ENCODE measurements at regions not wholly inside any gene's neighbourhood (a gene's known extent, or its start where the extent isn't known, plus 50 kb on each side); places are given as distances from the start of the nearest gene placed in this dataset.

DNA sequence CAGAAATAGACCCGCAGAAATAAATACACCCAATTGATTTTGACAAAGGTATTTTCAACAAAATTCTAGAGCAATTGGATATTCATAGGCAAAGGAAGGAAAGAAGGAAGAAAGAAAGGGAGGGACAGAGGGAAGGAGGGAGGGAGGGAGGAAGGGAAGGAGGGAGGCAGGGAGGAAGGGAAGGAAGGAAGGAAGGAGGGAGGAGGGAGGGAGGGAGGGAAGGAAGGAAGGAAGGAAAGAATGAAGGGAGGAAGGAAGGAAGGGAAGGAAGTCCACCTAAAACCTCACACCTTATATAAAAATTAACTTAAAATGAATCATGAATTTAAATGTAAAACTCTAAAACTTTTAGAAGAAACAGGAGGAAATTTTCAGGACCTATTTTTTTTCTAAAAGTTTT is 94.2 kb upstream of the USP47 start:
- no peak for DNase-seq
- ATAC-seq (replicated peaks in 1 of 2) = no peak
- Mint-ChIP-seq H3K4me3 (no peak overlapping the region), H3K27me3 (ENCODE audit: low read depth) (peaks cover 44% of the 10 kb centered on the region), H3K4me1 (ENCODE audit: low read depth) (no peaks in the 10 kb centered on the region), H3K9me3 (no peaks in the 10 kb centered on the region), H3K27ac (no peak overlapping the region), H3K36me3 (ENCODE audit: insufficient read depth in 2 of 2) (no peaks in the 10 kb centered on the region)

DNA sequence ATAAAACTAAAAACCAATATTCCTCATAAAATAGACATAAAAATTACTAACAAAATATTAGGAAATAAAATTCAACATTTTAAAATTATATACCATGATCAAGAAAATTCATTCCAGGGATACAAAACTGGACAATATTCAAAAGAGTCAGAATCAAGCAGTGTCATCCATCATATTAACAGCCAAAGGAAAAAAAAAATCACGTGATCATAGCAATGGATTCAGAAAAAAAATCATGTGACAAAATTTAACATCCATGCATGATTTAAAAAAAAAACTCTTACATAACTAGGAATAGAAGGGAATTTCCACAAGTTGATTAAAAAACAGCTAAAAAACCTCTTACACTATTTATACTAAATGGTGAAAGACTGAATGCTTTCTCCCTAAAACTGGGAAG is 95.3 kb upstream of the USP47 start:
- H3K27ac Mint-ChIP-seq = no peak overlapping the region

DNA sequence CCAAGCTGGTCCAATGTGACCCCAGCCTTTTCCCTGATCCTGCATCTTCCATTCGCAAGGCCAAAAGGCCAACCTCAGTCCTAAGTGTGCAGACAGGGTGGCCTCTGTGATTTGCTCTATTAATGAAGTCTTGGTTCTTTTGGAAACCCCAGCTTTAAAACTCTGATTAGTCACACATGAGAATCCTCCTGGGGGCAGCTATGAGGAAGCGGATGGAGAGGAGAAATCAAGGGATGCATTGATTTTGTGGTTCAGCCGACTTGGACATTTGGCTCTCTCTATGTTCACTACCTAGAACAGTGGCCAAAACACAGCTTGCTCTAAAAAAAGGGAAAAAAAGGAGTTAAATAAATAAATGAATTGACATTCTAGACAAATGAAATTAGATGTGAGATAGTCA is 98.6 kb upstream of the USP47 start:
- DNase-seq (no peak), ATAC-seq (replicated peaks in 1 of 2) (no peak)
- H3K4me1 Mint-ChIP-seq (ENCODE audit: low read depth) = no peaks in the 10 kb centered on the region
- H3K27me3 Mint-ChIP-seq (ENCODE audit: low read depth) = peaks cover 42% of the 10 kb centered on the region
- no peaks in the 10 kb centered on the region for H3K9me3 Mint-ChIP-seq
- no peak overlapping the region for H3K27ac Mint-ChIP-seq
- H3K36me3 Mint-ChIP-seq (ENCODE audit: insufficient read depth in 2 of 2) = no peaks in the 10 kb centered on the region
- no peak overlapping the region for H3K4me3 Mint-ChIP-seq

More for the DNA sequence above, 95.3 kb upstream of the USP47 start:
- H3K36me3 Mint-ChIP-seq (ENCODE audit: insufficient read depth in 2 of 2) = no peaks in the 10 kb centered on the region
- H3K4me1 Mint-ChIP-seq (ENCODE audit: low read depth) = no peaks in the 10 kb centered on the region
- no peak overlapping the region for H3K4me3 Mint-ChIP-seq
- DNase-seq (no peak), ATAC-seq (replicated peaks in 1 of 2) (no peak)
- no peaks in the 10 kb centered on the region for H3K9me3 Mint-ChIP-seq
- H3K27me3 Mint-ChIP-seq (ENCODE audit: low read depth) = peaks cover 51% of the 10 kb centered on the region

- Mint-ChIP-seq H3K4me1 (ENCODE audit: low read depth) (no peaks in the 10 kb centered on the region), H3K27me3 (ENCODE audit: low read depth) (peaks cover 42% of the 10 kb centered on the region), H3K36me3 (ENCODE audit: insufficient read depth in 2 of 2) (no peaks in the 10 kb centered on the region), H3K27ac (no peak overlapping the region), H3K4me3 (no peak overlapping the region), H3K9me3 (no peaks in the 10 kb centered on the region)
- no peak for ATAC-seq (replicated peaks in 1 of 2)
- no peak for DNase-seq
These were observed 99.3 kb upstream of the USP47 start for GRCh38 chr11:11742486-11742885.

GRCh38 chr11:11740836-11741235 is 100.9 kb upstream of the USP47 start:
- no peaks in the 10 kb centered on the region for H3K4me1 Mint-ChIP-seq (ENCODE audit: low read depth)
- no peaks in the 10 kb centered on the region for H3K36me3 Mint-ChIP-seq (ENCODE audit: insufficient read depth in 2 of 2)
- H3K9me3 Mint-ChIP-seq = no peaks in the 10 kb centered on the region
- ATAC-seq (replicated peaks in 1 of 2) = no peak
- H3K27me3 Mint-ChIP-seq (ENCODE audit: low read depth) = peaks cover 36% of the 10 kb centered on the region
- no peak overlapping the region for H3K27ac Mint-ChIP-seq
- DNase-seq = no peak
- no peak overlapping the region for H3K4me3 Mint-ChIP-seq

DNA sequence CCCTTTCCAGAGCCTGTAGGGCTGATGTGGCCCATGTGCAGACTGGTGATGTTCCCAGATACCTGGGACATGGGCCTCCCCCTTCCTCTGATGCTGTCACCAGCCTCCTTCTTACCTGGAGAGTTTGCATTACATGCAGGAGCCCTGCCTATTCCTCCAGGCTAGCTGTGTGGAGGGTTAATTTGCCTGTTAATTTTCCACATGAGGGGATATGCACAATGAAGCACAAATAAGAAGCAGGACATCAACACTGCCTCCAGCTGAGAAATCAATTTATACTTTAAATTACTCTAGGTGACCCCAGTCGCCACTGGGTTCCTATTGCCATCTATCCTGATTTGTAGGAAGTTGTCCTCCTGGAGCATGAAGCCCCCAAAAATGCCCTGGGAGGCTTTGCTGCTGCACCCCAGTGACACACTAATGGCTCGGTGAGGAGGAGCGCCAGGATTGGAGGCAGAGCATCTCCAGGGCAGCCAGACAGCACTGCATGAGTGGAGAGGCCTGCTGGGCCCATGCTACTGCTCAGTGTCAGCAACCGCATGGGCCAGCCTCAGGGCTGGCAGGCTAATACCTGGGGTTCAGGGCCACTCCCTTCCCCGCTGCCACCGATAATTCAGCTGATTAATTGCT is 101.6 kb upstream of the USP47 start:
- H3K27ac Mint-ChIP-seq = no peak overlapping the region
- no peak for DNase-seq
- H3K9me3 Mint-ChIP-seq = no peaks in the 10 kb centered on the region
- H3K4me1 Mint-ChIP-seq (ENCODE audit: low read depth) = no peaks in the 10 kb centered on the region
- ATAC-seq (replicated peaks in 1 of 2) = no peak
- no peak overlapping the region for H3K4me3 Mint-ChIP-seq
- H3K36me3 Mint-ChIP-seq (ENCODE audit: insufficient read depth in 2 of 2) = no peaks in the 10 kb centered on the region
- peaks cover 36% of the 10 kb centered on the region for H3K27me3 Mint-ChIP-seq (ENCODE audit: low read depth)

- Mint-ChIP-seq H3K4me1 (ENCODE audit: low read depth) (no peaks in the 10 kb centered on the region), H3K4me3 (no peak overlapping the region), H3K27ac (no peak overlapping the region), H3K9me3 (no peaks in the 10 kb centered on the region), H3K36me3 (ENCODE audit: insufficient read depth in 2 of 2) (no peaks in the 10 kb centered on the region), H3K27me3 (ENCODE audit: low read depth) (peaks cover 38% of the 10 kb centered on the region)
- DNase-seq (no peak), ATAC-seq (replicated peaks in 1 of 2) (peak; percentile 53 to 62)
These were observed 103.4 kb upstream of the USP47 start for GRCh38 chr11:11738370-11738769.

- Mint-ChIP-seq H3K27ac (no peak overlapping the region), H3K4me1 (ENCODE audit: low read depth) (no peaks in the 10 kb centered on the region), H3K27me3 (ENCODE audit: low read depth) (peaks cover 30% of the 10 kb centered on the region), H3K36me3 (ENCODE audit: insufficient read depth in 2 of 2) (no peaks in the 10 kb centered on the region), H3K9me3 (no peaks in the 10 kb centered on the region), H3K4me3 (no peak overlapping the region)
- no peak for ATAC-seq (replicated peaks in 1 of 2)
- DNase-seq = no peak
These were observed 106.2 kb upstream of the USP47 start for GRCh38 chr11:11735586-11735985.

DNA sequence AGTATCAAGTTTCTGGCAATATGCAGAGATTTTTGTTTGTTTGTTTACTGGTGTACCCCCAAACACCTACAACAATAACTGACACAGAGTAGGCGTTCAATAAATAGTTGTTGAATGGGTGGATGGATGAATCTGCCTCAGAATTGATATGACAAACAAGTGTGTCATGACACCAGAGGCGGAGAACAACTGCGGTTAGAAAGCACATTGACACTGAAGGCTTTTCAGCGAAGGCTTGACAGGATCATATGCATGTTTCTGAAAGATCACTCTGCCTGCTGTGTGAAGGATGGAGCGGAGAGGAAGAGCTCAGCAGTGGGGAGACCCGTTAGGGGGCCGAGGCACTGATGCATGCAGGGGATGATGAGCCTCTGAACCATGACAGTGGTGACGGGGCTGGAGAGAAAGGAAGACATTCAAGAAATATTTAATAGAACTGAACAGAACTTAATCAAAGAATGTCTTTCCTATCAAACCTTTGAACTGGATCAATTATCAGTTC is 108.5 kb upstream of the USP47 start:
- no peaks in the 10 kb centered on the region for H3K36me3 Mint-ChIP-seq (ENCODE audit: insufficient read depth in 2 of 2)
- DNase-seq (no peak), ATAC-seq (replicated peaks in 1 of 2) (no peak)
- peaks cover 32% of the 10 kb centered on the region for H3K27me3 Mint-ChIP-seq (ENCODE audit: low read depth)
- no peak overlapping the region for H3K27ac Mint-ChIP-seq
- no peaks in the 10 kb centered on the region for H3K9me3 Mint-ChIP-seq
- no peaks in the 10 kb centered on the region for H3K4me1 Mint-ChIP-seq (ENCODE audit: low read depth)
- H3K4me3 Mint-ChIP-seq = no peak overlapping the region

GRCh38 chr11:11732116-11732515 is 109.7 kb upstream of the USP47 start:
- H3K27ac Mint-ChIP-seq = no peak overlapping the region
- H3K9me3 Mint-ChIP-seq = no peaks in the 10 kb centered on the region
- no peaks in the 10 kb centered on the region for H3K4me1 Mint-ChIP-seq (ENCODE audit: low read depth)
- peaks cover 32% of the 10 kb centered on the region for H3K27me3 Mint-ChIP-seq (ENCODE audit: low read depth)
- no peak for ATAC-seq (replicated peaks in 1 of 2)
- DNase-seq = no peak
- no peak overlapping the region for H3K4me3 Mint-ChIP-seq
- H3K36me3 Mint-ChIP-seq (ENCODE audit: insufficient read depth in 2 of 2) = no peaks in the 10 kb centered on the region

DNA sequence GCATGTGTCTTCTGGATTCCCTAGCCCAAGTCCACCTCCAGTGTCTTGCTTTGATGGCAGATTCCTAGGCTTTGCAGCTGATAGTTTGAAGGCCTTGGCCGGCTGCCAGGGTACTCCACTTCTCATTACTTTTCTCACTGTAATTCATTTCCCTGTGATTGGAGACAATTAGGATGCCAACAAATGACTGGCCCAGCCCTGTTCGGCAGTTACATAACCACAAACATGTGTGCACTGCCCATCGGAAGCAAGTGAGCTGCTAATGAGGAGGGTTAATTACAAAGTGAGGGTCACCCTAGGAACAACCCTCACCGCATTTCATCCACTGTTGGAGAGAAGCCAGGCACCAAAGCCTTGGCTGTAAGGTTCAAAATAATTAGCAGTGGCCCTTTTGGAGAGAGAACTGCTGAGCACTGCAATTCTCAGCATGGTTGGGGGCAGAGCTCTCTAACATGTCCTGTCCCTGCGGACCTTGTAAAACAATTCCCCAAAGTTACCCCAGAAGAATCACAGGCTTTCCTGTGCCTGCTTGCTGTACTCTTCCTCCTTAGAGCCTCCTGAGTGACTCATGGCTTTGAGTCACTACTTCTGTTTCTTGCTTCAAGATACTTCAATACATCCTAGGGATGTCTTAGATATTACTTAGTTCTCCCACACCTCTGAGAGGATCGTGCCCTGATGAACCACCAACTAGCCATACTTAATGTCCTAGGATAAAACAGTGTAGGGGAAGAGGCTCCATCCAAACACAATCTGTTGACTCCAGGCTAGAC is 109.7 kb upstream of the GALNT18 start:
- Mint-ChIP-seq H3K27ac (no peak overlapping the region), H3K4me3 (no peak overlapping the region), H3K4me1 (ENCODE audit: low read depth) (no peaks in the 10 kb centered on the region), H3K9me3 (no peaks in the 10 kb centered on the region), H3K27me3 (ENCODE audit: low read depth) (peaks cover 32% of the 10 kb centered on the region), H3K36me3 (ENCODE audit: insufficient read depth in 2 of 2) (no peaks in the 10 kb centered on the region)
- ATAC-seq (replicated peaks in 1 of 2) = no peak
- no peak for DNase-seq

GRCh38 chr11:11728386-11728785 is 106.6 kb upstream of the GALNT18 start:
- Mint-ChIP-seq H3K36me3 (ENCODE audit: insufficient read depth in 2 of 2) (no peaks in the 10 kb centered on the region), H3K27me3 (ENCODE audit: low read depth) (peaks cover 22% of the 10 kb centered on the region), H3K4me1 (ENCODE audit: low read depth) (no peaks in the 10 kb centered on the region), H3K27ac (no peak overlapping the region), H3K4me3 (no peak overlapping the region), H3K9me3 (no peaks in the 10 kb centered on the region)
- no peak for DNase-seq
- ATAC-seq (replicated peaks in 1 of 2) = no peak

DNA sequence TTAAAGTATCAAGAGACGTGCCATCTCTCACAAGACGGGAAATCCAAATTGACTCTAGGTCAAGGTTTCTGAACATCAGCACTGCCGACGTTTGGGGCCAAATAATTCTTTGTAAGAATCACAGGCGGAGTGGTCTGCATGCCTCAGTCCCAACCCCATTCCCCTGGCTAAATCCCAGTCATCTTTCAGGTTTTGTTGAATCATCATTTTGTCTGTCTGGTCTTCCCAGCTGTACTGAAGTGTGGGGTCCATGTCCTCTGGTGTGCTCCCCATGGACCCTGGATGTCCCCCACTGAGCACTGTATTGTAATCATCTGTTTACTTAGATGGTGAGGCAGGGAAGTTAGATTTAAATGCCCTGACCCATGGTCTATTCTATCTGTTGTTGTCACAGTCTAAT is 103.6 kb upstream of the GALNT18 start:
- no peak for ATAC-seq (replicated peaks in 1 of 2)
- no peak overlapping the region for H3K27ac Mint-ChIP-seq
- no peak overlapping the region for H3K4me3 Mint-ChIP-seq
- peaks cover 3 to 5% of the 10 kb centered on the region in 2 donors for H3K9me3 Mint-ChIP-seq
- H3K36me3 Mint-ChIP-seq (ENCODE audit: insufficient read depth in 2 of 2) = no peaks in the 10 kb centered on the region
- H3K4me1 Mint-ChIP-seq (ENCODE audit: low read depth) = no peaks in the 10 kb centered on the region
- no peak for DNase-seq
- peaks cover 23% of the 10 kb centered on the region for H3K27me3 Mint-ChIP-seq (ENCODE audit: low read depth)

DNA sequence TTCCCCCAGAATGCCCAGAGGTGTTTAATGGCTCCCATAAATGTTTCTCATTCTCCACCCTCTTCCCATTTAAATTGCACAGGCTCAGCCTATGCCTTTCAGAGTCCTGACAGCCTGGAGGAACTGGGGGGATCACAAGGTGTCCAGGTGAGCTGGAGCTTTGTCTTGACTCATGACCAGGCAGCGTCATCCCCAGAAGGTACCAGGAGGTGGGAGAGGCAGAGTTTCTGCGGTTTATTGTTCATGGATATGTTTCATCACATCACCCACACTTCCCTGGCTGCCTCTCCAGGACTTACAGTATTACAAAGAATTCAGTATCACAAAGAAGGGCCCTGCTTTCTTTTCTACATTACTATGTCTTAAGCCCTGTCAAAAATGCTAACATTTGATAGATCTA is 103.2 kb upstream of the GALNT18 start:
- no peak for ATAC-seq (replicated peaks in 1 of 2)
- Mint-ChIP-seq H3K27me3 (ENCODE audit: low read depth) (peaks cover 24% of the 10 kb centered on the region), H3K4me1 (ENCODE audit: low read depth) (no peaks in the 10 kb centered on the region), H3K4me3 (no peak overlapping the region), H3K9me3 (peaks cover 3 to 5% of the 10 kb centered on the region in 2 donors), H3K36me3 (ENCODE audit: insufficient read depth in 2 of 2) (no peaks in the 10 kb centered on the region), H3K27ac (no peak overlapping the region)
- no peak for DNase-seq

Measured in activated T-cell treated with anti-CD3 and anti-CD28 coated beads, Interleukin-2, amount 50 U/mL, for 72 hours (primary cell).